ENCODE measurements at regions not wholly inside any gene's neighbourhood (a gene's known extent, or its start where the extent isn't known, plus 50 kb on each side); places are given as distances from the start of the nearest gene placed in this dataset.

DNA sequence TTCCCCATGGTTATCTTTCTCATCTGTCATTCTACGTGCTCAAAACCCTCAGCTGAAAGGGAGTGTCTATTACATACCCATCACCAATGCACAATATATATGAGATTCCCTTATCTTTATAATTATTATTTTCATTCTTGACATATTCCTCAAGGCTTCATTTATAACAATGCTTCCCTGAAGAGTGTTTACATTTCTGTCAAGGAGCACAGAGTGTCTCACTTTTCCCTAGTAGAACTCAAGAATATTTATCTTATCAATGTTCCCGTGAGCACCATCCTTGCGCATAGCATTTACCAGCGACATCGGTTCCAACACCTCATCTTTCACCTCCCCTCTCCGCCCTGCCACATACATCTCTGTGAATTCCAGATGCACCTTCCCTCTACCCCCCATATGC lies 250.6 kb downstream of the PLA2G4A start:
- TF ChIP-seq, protein P1, sequence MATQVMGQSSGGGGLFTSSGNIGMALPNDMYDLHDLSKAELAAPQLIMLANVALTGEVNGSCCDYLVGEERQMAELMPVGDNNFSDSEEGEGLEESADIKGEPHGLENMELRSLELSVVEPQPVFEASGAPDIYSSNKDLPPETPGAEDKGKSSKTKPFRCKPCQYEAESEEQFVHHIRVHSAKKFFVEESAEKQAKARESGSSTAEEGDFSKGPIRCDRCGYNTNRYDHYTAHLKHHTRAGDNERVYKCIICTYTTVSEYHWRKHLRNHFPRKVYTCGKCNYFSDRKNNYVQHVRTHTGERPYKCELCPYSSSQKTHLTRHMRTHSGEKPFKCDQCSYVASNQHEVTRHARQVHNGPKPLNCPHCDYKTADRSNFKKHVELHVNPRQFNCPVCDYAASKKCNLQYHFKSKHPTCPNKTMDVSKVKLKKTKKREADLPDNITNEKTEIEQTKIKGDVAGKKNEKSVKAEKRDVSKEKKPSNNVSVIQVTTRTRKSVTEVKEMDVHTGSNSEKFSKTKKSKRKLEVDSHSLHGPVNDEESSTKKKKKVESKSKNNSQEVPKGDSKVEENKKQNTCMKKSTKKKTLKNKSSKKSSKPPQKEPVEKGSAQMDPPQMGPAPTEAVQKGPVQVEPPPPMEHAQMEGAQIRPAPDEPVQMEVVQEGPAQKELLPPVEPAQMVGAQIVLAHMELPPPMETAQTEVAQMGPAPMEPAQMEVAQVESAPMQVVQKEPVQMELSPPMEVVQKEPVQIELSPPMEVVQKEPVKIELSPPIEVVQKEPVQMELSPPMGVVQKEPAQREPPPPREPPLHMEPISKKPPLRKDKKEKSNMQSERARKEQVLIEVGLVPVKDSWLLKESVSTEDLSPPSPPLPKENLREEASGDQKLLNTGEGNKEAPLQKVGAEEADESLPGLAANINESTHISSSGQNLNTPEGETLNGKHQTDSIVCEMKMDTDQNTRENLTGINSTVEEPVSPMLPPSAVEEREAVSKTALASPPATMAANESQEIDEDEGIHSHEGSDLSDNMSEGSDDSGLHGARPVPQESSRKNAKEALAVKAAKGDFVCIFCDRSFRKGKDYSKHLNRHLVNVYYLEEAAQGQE (IDR thresholded peaks at IDR 0.05; ENCODE audit: low read depth), result no peak
- no peak for TF ChIP-seq YY1 (IDR thresholded peaks at IDR 0.05; ENCODE audit: low read depth)
- no peak for TF ChIP-seq ZBTB7A (IDR thresholded peaks at IDR 0.05; ENCODE audit: low read depth)
- TF ChIP-seq CREB1 (IDR thresholded peaks at IDR 0.05; ENCODE audit: low read depth), result no peak
- TF ChIP-seq TAF1 (IDR thresholded peaks at IDR 0.05; ENCODE audit: low read depth), result no peak
- no peak for TF ChIP-seq EGR1 (IDR thresholded peaks at IDR 0.05)
- no peak for TF ChIP-seq MAX (IDR thresholded peaks at IDR 0.05)
- TF ChIP-seq FOXM1 (IDR thresholded peaks at IDR 0.05; ENCODE audit: borderline replicate concordance, low read depth), result no peak
- no peak for TF ChIP-seq EP300 (IDR thresholded peaks at IDR 0.05; ENCODE audit: borderline replicate concordance)
- no peak for TF ChIP-seq CEBPB (IDR thresholded peaks at IDR 0.05)
- no peak for TF ChIP-seq RAD21 (IDR thresholded peaks at IDR 0.05; ENCODE audit: low read depth)
